Prostate gland (tissue), 2 donors: ENCODE measurements at regions not wholly inside any gene's neighbourhood (a gene's known extent, or its start where the extent isn't known, plus 50 kb on each side); places are given as distances from the start of the nearest gene placed in this dataset.

Experiments used
- CTCF ChIP-seq, 4 experiments: fragments of 200-600 bp in 2 of 4; fragments of 450-650 bp in 2 of 4; sonication (generic) in 2 of 4; IDR thresholded peaks; 1 replicate in 3 of 4; 2 replicates in 1 of 4; pipeline ENCODE4 v1.5.1; 2016 to 2019; ENCODE audit warnings: antibody characterized with exemption in 4 of 4, mild to moderate bottlenecking in 2 of 4, moderate library complexity in 2 of 4
- POLR2A ChIP-seq: fragments of 450-650 bp; IDR thresholded peaks from one replicate; pipeline ENCODE4 v1.6.1; 2016; ENCODE audit warnings: antibody characterized with exemption, mild to moderate bottlenecking
- POLR2AphosphoS5 ChIP-seq: sonication (generic); formaldehyde crosslinking; IDR thresholded peaks from one replicate; pipeline ENCODE4 v1.6.1; 2017; ENCODE audit warnings: antibody characterized with exemption

GRCh38 chr6:56725254-56725653, 82.6 kb upstream of the DST start:
- TF ChIP-seq CTCF (IDR thresholded peaks at IDR 0.05) = no peak
- TF ChIP-seq POLR2A = no peak
- TF ChIP-seq POLR2AphosphoS5 = no peak
